ENCODE measurements at regions not wholly inside any gene's neighbourhood (a gene's known extent, or its start where the extent isn't known, plus 50 kb on each side); places are given as distances from the start of the nearest gene placed in this dataset.

DNA sequence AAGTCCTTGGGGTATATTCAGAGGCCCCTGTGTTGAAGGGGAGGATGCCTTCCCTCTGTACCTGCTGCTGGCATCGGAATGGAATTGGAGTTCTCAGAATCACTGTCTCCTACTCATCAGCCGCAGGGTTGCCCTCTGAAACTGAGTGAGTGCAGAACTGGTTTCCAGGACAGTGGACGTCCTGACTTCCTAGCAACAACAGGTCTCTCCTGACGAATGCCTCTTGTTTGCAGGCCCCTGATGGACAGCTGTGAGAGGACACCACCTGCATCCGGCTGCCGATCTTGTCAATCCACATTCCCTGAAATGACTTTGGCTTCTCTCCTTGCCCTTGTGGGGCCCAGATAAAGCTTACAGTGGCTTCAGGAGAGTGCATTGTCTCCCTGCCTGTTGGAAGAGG is 274.5 kb downstream of the NSG2 start:
- H3K36me3 ChIP-seq (ENCODE audit: control insufficient read depth in 4 of 4, insufficient read depth in 4 of 4, low read length in 3 of 4), result no peaks in the 10 kb centered on the region
- H3K4me3 ChIP-seq (ENCODE audit: control insufficient read depth in 1 of 7, extremely low read depth in 1 of 7, insufficient read depth in 4 of 7, low read depth in 2 of 7, low read length in 6 of 7), result no peak overlapping the region
- CTCF ChIA-PET, result no interaction called here
- 79% methylated on average over 6 of the region's 6 CpGs for WGBS (ENCODE audit: insufficient coverage)
- peaks cover 0 to 47% (median 10%) of the 10 kb centered on the region in 5 experiments for H3K27me3 ChIP-seq (replicated peaks in 2 of 5; ENCODE audit: control insufficient read depth in 4 of 5, insufficient read depth in 5 of 5, low read length in 4 of 5)
- H3K9me3 ChIP-seq (ENCODE audit: control extremely low read depth in 1 of 5, control insufficient read depth in 4 of 5, insufficient read depth in 2 of 5, low read depth in 1 of 5, low read length in 4 of 5), result no peaks in the 10 kb centered on the region
- no peak overlapping the region for H3K27ac ChIP-seq (ENCODE audit: insufficient read depth in 1 of 2, low read depth in 1 of 2, low read length in 2 of 2, poor library complexity in 1 of 2, severe bottlenecking in 2 of 2)
- POLR2A ChIA-PET, result no interaction called here
- no peak for DNase-seq
- no peaks in the 10 kb centered on the region for H3K4me1 ChIP-seq (ENCODE audit: control extremely low read depth in 1 of 4, control insufficient read depth in 4 of 4, insufficient read depth in 4 of 4, low read length in 3 of 4)

DNA sequence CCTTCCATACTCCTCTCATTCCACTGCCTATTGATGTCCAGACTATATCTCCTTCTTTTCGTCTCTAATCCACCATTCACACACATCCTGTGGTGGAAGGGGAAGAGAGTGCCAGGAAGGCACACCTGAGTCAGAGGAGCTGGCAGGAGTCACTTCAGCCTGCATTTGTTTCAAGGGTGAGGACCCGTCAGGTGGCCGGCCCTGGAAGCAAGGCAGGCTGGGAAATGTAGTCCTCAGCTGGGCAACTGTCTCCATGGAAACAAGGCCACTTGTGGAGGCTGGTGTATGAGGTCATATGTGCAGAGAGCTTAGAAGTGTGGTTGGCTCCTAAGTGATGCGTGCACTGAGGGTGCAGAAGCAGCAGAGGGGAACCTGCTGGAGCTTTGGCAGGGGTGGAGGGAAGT is 278.4 kb downstream of the NSG2 start:
- Histone ChIP-seq H3K4me3 (ENCODE audit: control insufficient read depth in 1 of 7, extremely low read depth in 1 of 7, insufficient read depth in 4 of 7, low read depth in 2 of 7, low read length in 6 of 7) (no peak overlapping the region), H3K36me3 (ENCODE audit: control insufficient read depth in 4 of 4, insufficient read depth in 4 of 4, low read length in 3 of 4) (no peaks in the 10 kb centered on the region), H3K4me1 (ENCODE audit: control extremely low read depth in 1 of 4, control insufficient read depth in 4 of 4, insufficient read depth in 4 of 4, low read length in 3 of 4) (no peaks in the 10 kb centered on the region), H3K9me3 (ENCODE audit: control extremely low read depth in 1 of 5, control insufficient read depth in 4 of 5, insufficient read depth in 2 of 5, low read depth in 1 of 5, low read length in 4 of 5) (no peaks in the 10 kb centered on the region), H3K27me3 (replicated peaks in 2 of 5; ENCODE audit: control insufficient read depth in 4 of 5, insufficient read depth in 5 of 5, low read length in 4 of 5) (peaks cover 0 to 40% (median 12%) of the 10 kb centered on the region in 5 experiments), H3K27ac (ENCODE audit: insufficient read depth in 1 of 2, low read depth in 1 of 2, low read length in 2 of 2, poor library complexity in 1 of 2, severe bottlenecking in 2 of 2) (no peak overlapping the region)
- ChIA-PET CTCF (interaction anchor here (1.0 to 1.9 kb wide), 2 partner anchors 9 to 11 kb away, joined by 4 to 5 read pairs; no protein-coding TSS in a partner anchor), POLR2A (interaction anchor here (1.3 kb wide), 1 partner anchor 14 kb away, joined by 4 read pairs; no protein-coding TSS in a partner anchor)
- WGBS (ENCODE audit: insufficient coverage), result 6% methylated on average over 3 of the region's 4 CpGs
- DNase-seq, result peak; percentile 2 to 40 (median 26)

DNA sequence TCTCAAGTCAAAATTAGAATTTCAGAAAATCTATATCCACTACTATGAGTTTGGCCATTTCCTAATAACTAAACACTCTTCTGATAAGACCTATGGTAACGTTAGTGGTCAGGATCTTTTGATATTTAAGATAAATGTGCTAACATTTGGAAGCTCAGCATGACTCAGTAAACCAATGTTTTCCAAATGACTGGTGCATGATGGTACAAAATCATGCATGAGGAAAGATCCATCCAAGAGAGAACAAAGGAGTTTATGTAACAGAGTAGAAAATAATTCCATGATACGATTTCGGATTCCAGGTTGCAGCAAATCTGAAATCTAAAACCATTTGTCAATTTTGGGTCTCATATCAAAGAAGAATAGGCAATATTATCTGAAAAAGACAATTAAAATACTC is 279.2 kb downstream of the NSG2 start:
- no CpG with 5 or more reads among the region's 3 CpGs for WGBS (ENCODE audit: insufficient coverage)
- Histone ChIP-seq H3K4me1 (ENCODE audit: control extremely low read depth in 1 of 4, control insufficient read depth in 4 of 4, insufficient read depth in 4 of 4, low read length in 3 of 4) (no peaks in the 10 kb centered on the region), H3K27ac (ENCODE audit: insufficient read depth in 1 of 2, low read depth in 1 of 2, low read length in 2 of 2, poor library complexity in 1 of 2, severe bottlenecking in 2 of 2) (no peak overlapping the region), H3K4me3 (ENCODE audit: control insufficient read depth in 1 of 7, extremely low read depth in 1 of 7, insufficient read depth in 4 of 7, low read depth in 2 of 7, low read length in 6 of 7) (no peak overlapping the region), H3K27me3 (replicated peaks in 2 of 5; ENCODE audit: control insufficient read depth in 4 of 5, insufficient read depth in 5 of 5, low read length in 4 of 5) (peaks cover 0 to 45% (median 8%) of the 10 kb centered on the region in 5 experiments), H3K9me3 (ENCODE audit: control extremely low read depth in 1 of 5, control insufficient read depth in 4 of 5, insufficient read depth in 2 of 5, low read depth in 1 of 5, low read length in 4 of 5) (no peaks in the 10 kb centered on the region), H3K36me3 (ENCODE audit: control insufficient read depth in 4 of 4, insufficient read depth in 4 of 4, low read length in 3 of 4) (no peaks in the 10 kb centered on the region)
- DNase-seq, result no peak
- ChIA-PET POLR2A (interaction anchor here (1.3 kb wide), 1 partner anchor 15 kb away, joined by 4 read pairs; no protein-coding TSS in a partner anchor), CTCF (no interaction called here)

DNA sequence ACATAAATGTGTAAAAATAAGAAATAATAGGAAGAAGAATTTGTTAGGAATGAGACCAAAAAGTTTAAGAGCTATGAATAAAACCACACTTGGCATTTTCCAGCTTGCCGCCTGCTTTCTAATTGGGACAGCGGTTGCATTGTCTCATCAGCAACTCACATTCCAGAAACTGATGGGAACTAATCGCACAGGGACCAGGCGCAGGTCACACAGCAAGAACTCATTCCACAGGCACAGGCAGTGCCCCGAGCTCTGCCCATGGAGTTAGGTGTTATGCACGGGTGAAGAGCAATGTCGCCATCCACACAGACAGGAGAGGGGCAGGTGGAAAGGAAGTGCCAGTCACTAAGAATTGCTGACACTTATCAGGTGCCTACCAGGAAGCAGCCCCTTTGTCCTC is 279.9 kb downstream of the NSG2 start:
- H3K9me3 ChIP-seq (ENCODE audit: control extremely low read depth in 1 of 5, control insufficient read depth in 4 of 5, insufficient read depth in 2 of 5, low read depth in 1 of 5, low read length in 4 of 5), result no peaks in the 10 kb centered on the region
- no peak for DNase-seq
- WGBS (ENCODE audit: insufficient coverage), result 77% methylated on average over 6 of the region's 7 CpGs
- peaks cover 0 to 48% (median 8%) of the 10 kb centered on the region in 5 experiments for H3K27me3 ChIP-seq (replicated peaks in 2 of 5; ENCODE audit: control insufficient read depth in 4 of 5, insufficient read depth in 5 of 5, low read length in 4 of 5)
- POLR2A ChIA-PET, result no interaction called here
- no peak overlapping the region for H3K4me3 ChIP-seq (ENCODE audit: control insufficient read depth in 1 of 7, extremely low read depth in 1 of 7, insufficient read depth in 4 of 7, low read depth in 2 of 7, low read length in 6 of 7)
- no peak overlapping the region for H3K27ac ChIP-seq (ENCODE audit: insufficient read depth in 1 of 2, low read depth in 1 of 2, low read length in 2 of 2, poor library complexity in 1 of 2, severe bottlenecking in 2 of 2)
- H3K4me1 ChIP-seq (ENCODE audit: control extremely low read depth in 1 of 4, control insufficient read depth in 4 of 4, insufficient read depth in 4 of 4, low read length in 3 of 4), result no peaks in the 10 kb centered on the region
- no peaks in the 10 kb centered on the region for H3K36me3 ChIP-seq (ENCODE audit: control insufficient read depth in 4 of 4, insufficient read depth in 4 of 4, low read length in 3 of 4)
- CTCF ChIA-PET, result no interaction called here

DNA sequence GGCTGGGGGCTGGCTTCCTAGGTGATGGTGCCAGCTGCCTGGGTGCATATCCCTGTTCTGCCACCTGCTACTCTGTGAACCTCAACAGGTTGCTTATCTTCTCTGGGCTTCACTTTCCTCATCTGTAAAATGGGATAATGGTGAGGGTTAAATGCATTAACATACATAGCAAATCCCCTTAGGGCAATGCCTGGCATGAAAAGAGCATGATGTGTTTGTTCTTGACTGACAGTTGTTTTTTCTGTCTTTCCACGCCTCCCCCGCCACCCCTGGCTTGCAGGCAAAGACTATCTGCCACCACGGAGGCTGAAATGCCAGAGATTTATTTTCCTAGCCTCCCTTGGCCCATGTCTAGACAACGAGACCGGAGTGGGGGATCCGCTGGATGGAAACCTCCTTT is 280.5 kb downstream of the NSG2 start:
- H3K27ac ChIP-seq (ENCODE audit: insufficient read depth in 1 of 2, low read depth in 1 of 2, low read length in 2 of 2, poor library complexity in 1 of 2, severe bottlenecking in 2 of 2), result no peak overlapping the region
- no peak for DNase-seq
- H3K36me3 ChIP-seq (ENCODE audit: control insufficient read depth in 4 of 4, insufficient read depth in 4 of 4, low read length in 3 of 4), result no peaks in the 10 kb centered on the region
- POLR2A ChIA-PET, result no interaction called here
- CTCF ChIA-PET, result no interaction called here
- no peaks in the 10 kb centered on the region for H3K9me3 ChIP-seq (ENCODE audit: control extremely low read depth in 1 of 5, control insufficient read depth in 4 of 5, insufficient read depth in 2 of 5, low read depth in 1 of 5, low read length in 4 of 5)
- peaks cover 0 to 48% (median 8%) of the 10 kb centered on the region in 5 experiments for H3K27me3 ChIP-seq (replicated peaks in 2 of 5; ENCODE audit: control insufficient read depth in 4 of 5, insufficient read depth in 5 of 5, low read length in 4 of 5)
- 77% methylated on average over 6 of the region's 6 CpGs for WGBS (ENCODE audit: insufficient coverage)
- H3K4me3 ChIP-seq (ENCODE audit: control insufficient read depth in 1 of 7, extremely low read depth in 1 of 7, insufficient read depth in 4 of 7, low read depth in 2 of 7, low read length in 6 of 7), result no peak overlapping the region
- H3K4me1 ChIP-seq (ENCODE audit: control extremely low read depth in 1 of 4, control insufficient read depth in 4 of 4, insufficient read depth in 4 of 4, low read length in 3 of 4), result no peaks in the 10 kb centered on the region

DNA sequence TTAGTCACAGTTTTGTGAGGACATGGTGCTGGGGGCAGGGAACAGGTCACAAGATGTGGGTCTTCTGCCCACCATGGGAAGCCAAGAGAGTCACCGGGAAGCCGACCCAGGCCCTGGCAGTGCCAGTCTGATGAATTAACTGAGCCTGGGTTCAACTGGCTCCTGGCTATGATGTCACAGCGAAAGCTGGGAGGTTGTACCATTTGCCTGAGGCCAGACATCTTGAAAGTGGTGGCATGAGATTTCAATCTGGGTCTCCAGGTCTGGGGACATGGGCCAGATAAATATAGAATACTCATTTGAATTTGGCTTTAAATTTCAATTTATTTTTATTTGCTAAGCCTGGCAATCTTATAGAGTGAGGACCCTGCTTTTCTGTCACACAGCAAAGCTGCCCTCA is 280.9 kb downstream of the NSG2 start:
- H3K27ac ChIP-seq (ENCODE audit: insufficient read depth in 1 of 2, low read depth in 1 of 2, low read length in 2 of 2, poor library complexity in 1 of 2, severe bottlenecking in 2 of 2), result no peak overlapping the region
- H3K27me3 ChIP-seq (replicated peaks in 2 of 5; ENCODE audit: control insufficient read depth in 4 of 5, insufficient read depth in 5 of 5, low read length in 4 of 5), result peaks cover 0 to 48% (median 8%) of the 10 kb centered on the region in 5 experiments
- H3K4me3 ChIP-seq (ENCODE audit: control insufficient read depth in 1 of 7, extremely low read depth in 1 of 7, insufficient read depth in 4 of 7, low read depth in 2 of 7, low read length in 6 of 7), result no peak overlapping the region
- ChIA-PET CTCF (interaction anchor here (1.2 to 1.5 kb wide), 2 partner anchors 8 to 212 kb away, joined by 4 to 10 read pairs; no protein-coding TSS in a partner anchor), POLR2A (no interaction called here)
- no peak for DNase-seq
- no peaks in the 10 kb centered on the region for H3K36me3 ChIP-seq (ENCODE audit: control insufficient read depth in 4 of 4, insufficient read depth in 4 of 4, low read length in 3 of 4)
- no peaks in the 10 kb centered on the region for H3K9me3 ChIP-seq (ENCODE audit: control extremely low read depth in 1 of 5, control insufficient read depth in 4 of 5, insufficient read depth in 2 of 5, low read depth in 1 of 5, low read length in 4 of 5)
- 100% methylated on average over 1 of the region's 3 CpGs for WGBS (ENCODE audit: insufficient coverage)
- no peaks in the 10 kb centered on the region for H3K4me1 ChIP-seq (ENCODE audit: control extremely low read depth in 1 of 4, control insufficient read depth in 4 of 4, insufficient read depth in 4 of 4, low read length in 3 of 4)

DNA sequence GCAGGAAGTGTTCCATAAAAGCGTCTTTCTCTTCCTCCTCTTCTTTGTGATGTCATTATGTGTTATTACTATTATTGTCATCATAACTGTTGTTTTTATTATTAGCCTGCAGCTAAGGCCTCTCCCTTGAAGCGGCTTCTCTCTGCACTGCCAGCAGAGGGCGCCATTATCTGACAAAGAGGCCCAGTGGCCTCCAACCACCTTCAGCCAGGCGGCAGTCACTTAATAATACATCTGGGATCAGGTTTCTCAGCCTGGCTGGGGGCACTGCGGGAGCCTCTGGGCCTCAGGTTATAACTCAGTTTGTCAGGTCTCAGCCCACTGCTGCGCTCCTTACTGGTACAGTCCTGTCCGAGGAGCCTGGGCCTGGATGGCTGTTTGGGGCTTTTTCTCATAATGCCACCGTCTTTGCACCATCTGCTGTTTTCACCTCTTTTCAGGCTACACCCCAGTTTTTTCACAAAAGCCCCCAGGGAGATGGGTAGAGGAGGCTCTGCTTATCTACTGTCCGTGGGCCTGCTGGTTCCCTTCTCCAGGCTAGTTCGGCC is 281.9 kb downstream of the NSG2 start:
- Histone ChIP-seq H3K4me3 (ENCODE audit: control insufficient read depth in 1 of 7, extremely low read depth in 1 of 7, insufficient read depth in 4 of 7, low read depth in 2 of 7, low read length in 6 of 7) (no peak overlapping the region), H3K4me1 (ENCODE audit: control extremely low read depth in 1 of 4, control insufficient read depth in 4 of 4, insufficient read depth in 4 of 4, low read length in 3 of 4) (no peaks in the 10 kb centered on the region), H3K9me3 (ENCODE audit: control extremely low read depth in 1 of 5, control insufficient read depth in 4 of 5, insufficient read depth in 2 of 5, low read depth in 1 of 5, low read length in 4 of 5) (no peaks in the 10 kb centered on the region), H3K36me3 (ENCODE audit: control insufficient read depth in 4 of 4, insufficient read depth in 4 of 4, low read length in 3 of 4) (no peaks in the 10 kb centered on the region), H3K27ac (ENCODE audit: insufficient read depth in 1 of 2, low read depth in 1 of 2, low read length in 2 of 2, poor library complexity in 1 of 2, severe bottlenecking in 2 of 2) (no peak overlapping the region), H3K27me3 (replicated peaks in 2 of 5; ENCODE audit: control insufficient read depth in 4 of 5, insufficient read depth in 5 of 5, low read length in 4 of 5) (peaks cover 0 to 47% (median 8%) of the 10 kb centered on the region in 5 experiments)
- CTCF ChIA-PET, result interaction anchor here (1.2 to 1.5 kb wide), 2 partner anchors 9 to 213 kb away, joined by 4 to 10 read pairs; no protein-coding TSS in a partner anchor
- 46% methylated on average over 8 of the region's 10 CpGs for WGBS (ENCODE audit: insufficient coverage)
- DNase-seq, result peak; percentile 59 to 78 (median 75)
- POLR2A ChIA-PET, result no interaction called here

Data from common myeloid progenitor, CD34-positive (primary cell).